ENCODE measurements at regions not wholly inside any gene's neighbourhood (a gene's known extent, or its start where the extent isn't known, plus 50 kb on each side); places are given as distances from the start of the nearest gene placed in this dataset.

DNA sequence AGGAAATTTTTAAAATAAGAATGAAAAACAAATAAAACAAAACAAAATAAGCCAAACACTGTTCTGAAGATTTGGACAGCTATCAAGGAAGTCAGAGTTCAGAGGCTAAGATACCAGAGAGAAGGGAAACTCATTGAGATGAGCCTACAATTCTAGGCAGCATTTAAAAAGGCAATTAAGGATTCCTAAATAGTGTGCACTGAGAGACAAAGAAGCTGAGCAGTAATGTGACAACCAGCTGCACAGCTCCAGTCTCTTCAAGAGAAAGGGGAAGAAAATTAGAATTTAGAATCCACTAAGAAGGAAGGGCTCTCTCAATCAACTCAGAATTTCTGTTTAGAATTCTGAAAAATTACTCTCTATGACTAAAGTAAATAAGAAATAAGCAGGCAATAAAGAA, 246.7 kb upstream of the COX7C start:
- no peak overlapping the region for H3K4me3 ChIP-seq (ENCODE audit: low read length)
- DNase-seq (ENCODE audit: low read depth): no peak
- TF ChIP-seq, protein P1, sequence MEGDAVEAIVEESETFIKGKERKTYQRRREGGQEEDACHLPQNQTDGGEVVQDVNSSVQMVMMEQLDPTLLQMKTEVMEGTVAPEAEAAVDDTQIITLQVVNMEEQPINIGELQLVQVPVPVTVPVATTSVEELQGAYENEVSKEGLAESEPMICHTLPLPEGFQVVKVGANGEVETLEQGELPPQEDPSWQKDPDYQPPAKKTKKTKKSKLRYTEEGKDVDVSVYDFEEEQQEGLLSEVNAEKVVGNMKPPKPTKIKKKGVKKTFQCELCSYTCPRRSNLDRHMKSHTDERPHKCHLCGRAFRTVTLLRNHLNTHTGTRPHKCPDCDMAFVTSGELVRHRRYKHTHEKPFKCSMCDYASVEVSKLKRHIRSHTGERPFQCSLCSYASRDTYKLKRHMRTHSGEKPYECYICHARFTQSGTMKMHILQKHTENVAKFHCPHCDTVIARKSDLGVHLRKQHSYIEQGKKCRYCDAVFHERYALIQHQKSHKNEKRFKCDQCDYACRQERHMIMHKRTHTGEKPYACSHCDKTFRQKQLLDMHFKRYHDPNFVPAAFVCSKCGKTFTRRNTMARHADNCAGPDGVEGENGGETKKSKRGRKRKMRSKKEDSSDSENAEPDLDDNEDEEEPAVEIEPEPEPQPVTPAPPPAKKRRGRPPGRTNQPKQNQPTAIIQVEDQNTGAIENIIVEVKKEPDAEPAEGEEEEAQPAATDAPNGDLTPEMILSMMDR (conservative IDR thresholded peaks at IDR 0.05; ENCODE audit: low read length): no peak

DNA sequence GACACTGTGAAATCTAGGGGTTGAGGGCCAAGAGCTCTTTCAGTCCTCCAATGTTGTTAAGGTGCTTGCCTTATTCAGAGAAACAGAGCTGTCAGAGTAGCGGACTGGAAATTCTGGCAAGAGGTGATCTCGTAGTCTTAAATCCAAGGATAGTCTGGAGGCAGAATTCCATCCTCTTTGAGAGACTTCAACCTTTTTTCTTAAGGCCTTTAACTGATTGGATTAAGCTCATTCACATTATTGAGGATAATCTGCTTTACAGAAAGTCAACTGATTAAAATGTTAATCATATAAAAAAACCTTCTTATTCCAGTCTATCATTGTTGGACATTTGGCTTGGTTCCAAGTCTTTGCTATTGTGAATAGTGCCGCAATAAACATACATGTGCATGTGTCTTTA, 243.1 kb upstream of the COX7C start:
- DNase-seq (ENCODE audit: low read depth): no peak
- no peak overlapping the region for H3K4me3 ChIP-seq (ENCODE audit: low read length)
- TF ChIP-seq, protein P1 (conservative IDR thresholded peaks at IDR 0.05; ENCODE audit: low read length): no peak

- H3K4me3 ChIP-seq (ENCODE audit: low read length): no peak overlapping the region
- DNase-seq (ENCODE audit: low read depth): no peak
- TF ChIP-seq, protein P1 (conservative IDR thresholded peaks at IDR 0.05; ENCODE audit: low read length): no peak
Observed at GRCh38 chr5:86376214-86376613, 241.5 kb upstream of the COX7C start.

DNA sequence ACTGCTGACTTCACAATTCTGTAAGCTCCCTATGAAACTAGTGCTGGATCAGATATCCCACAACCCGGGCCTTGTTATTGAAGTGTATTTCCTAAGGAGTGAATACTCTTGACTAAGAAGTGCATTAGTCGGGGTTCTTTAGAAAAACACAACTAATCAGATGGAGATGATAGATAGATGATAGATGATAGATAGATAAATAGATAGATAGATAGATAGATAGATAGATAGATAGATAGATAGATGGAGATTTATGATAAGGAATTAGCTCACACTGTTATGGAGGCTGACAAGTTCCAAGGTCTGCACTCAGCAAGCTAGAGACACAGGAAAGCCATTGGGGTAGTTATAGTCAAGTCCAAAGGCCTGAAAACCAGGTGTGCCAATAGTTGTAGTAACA, 214.6 kb upstream of the COX7C start:
- TF ChIP-seq, protein P1 (conservative IDR thresholded peaks at IDR 0.05; ENCODE audit: low read length): no peak
- no peak for DNase-seq (ENCODE audit: low read depth)
- no peak overlapping the region for H3K4me3 ChIP-seq (ENCODE audit: low read length)

- TF ChIP-seq, protein P1 (conservative IDR thresholded peaks at IDR 0.05; ENCODE audit: low read length): no peak
- no peak overlapping the region for H3K4me3 ChIP-seq (ENCODE audit: low read length)
- DNase-seq (ENCODE audit: low read depth): no peak
Observed at GRCh38 chr5:86404256-86404655, 213.5 kb upstream of the COX7C start.

- TF ChIP-seq, protein P1 (conservative IDR thresholded peaks at IDR 0.05; ENCODE audit: low read length): no peak
Observed at GRCh38 chr5:86407711-86408110, 210.0 kb upstream of the COX7C start.

DNA sequence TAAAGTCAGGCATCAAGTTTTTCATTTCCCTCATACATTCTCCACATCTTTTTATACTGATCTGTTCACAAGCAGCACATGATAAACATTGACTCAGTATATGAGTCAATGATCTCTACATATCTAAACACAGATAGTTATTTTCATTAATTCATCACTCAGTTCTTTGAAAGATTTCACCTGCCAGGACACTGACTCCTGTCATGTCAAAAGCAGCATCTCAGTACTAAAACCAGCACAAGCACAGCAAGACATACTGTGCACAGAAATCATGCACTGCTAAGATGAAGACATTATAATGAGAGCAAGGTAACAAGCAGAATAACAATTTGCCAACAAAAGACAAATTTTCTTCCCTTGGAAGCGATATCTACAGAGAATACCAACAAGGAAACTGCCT, 206.1 kb upstream of the COX7C start:
- TF ChIP-seq, protein P1 (conservative IDR thresholded peaks at IDR 0.05; ENCODE audit: low read length): no peak
- H3K4me3 ChIP-seq (ENCODE audit: low read length): no peak overlapping the region
- DNase-seq (ENCODE audit: low read depth): no peak

More at GRCh38 chr5:86407711-86408110, 210.0 kb upstream of the COX7C start:
- no peak overlapping the region for H3K4me3 ChIP-seq (ENCODE audit: low read length)
- no peak for DNase-seq (ENCODE audit: low read depth)

All from AG10803 (cell line).